Right lobe of liver (tissue), 6 donors: ENCODE measurements at regions not wholly inside any gene's neighbourhood (a gene's known extent, or its start where the extent isn't known, plus 50 kb on each side); places are given as distances from the start of the nearest gene placed in this dataset.
A peak's percentile ranks its signal among the peaks of the same experiment; 100 is the strongest.
"Not testable (repeated sequence)": the region's sequence is repeated elsewhere in the genome, so short reads cannot be mapped to it uniquely, and the experiment has no call there.

ENCODE experiments used
- ATAC-seq, 4 donors: fragments of 200-7000 bp; cut with Tn5 transposase; one replicate each; pipeline ENCODE4 v1.9.1; 2020; ENCODE audit warnings: mild to moderate bottlenecking in 4 of 4, moderate library complexity in 4 of 4
- DNase-seq, 3 donors: peaks; one replicate each; pipeline ENCODE4 v3.0.0-alpha.2; 2020
- H3K27ac ChIP-seq, 3 donors: fragments of 200-600 bp; one replicate each; pipeline ENCODE4 v1.8.0; 2022
- H3K27me3 ChIP-seq, 2 donors: fragments of 200-600 bp; one replicate each; pipeline ENCODE4 v1.8.0; 2022
- H3K36me3 ChIP-seq, 4 donors: fragments of 200-600 bp; sonication (generic) in 1 of 4; one replicate each; pipeline versions ENCODE4 v1.5.1 to v1.8.0; 2017 to 2022; ENCODE audit warnings: control low read depth in 1 of 4
- H3K4me1 ChIP-seq, 4 donors: fragments of 200-600 bp; sonication (generic) in 1 of 4; one replicate each; pipeline versions ENCODE4 v1.5.1 to v1.8.0; 2017 to 2022; ENCODE audit warnings: control low read depth in 1 of 4
- H3K4me3 ChIP-seq, 3 donors: fragments of 200-600 bp; one replicate each; pipeline ENCODE4 v1.8.0; 2022
- H3K9me3 ChIP-seq, 4 donors: fragments of 200-600 bp; sonication (generic) in 1 of 4; one replicate each; pipeline versions ENCODE4 v1.5.1 to v1.8.0; 2017 to 2022; ENCODE audit warnings: control low read depth in 1 of 4
- POLR2A ChIP-seq: fragments of 450-650 bp; IDR thresholded peaks from one replicate; pipeline ENCODE4 v1.6.1; 2017; ENCODE audit warnings: antibody characterized with exemption, mild to moderate bottlenecking
- WGBS: methylation state at CpG from one replicate; pipeline ENCODE4 v1.1.6; 2018; ENCODE audit warnings: low coverage, low lambda C conversion rate; ENCODE audit not compliant: insufficient coverage; ENCODE audit errors: missing lambda C conversion rate; 5-methylcytosine and 5-hydroxymethylcytosine counted together
- intact Hi-C, 2 donors: fragments of 100-400 bp; cut with DNase I; formaldehyde crosslinking; loops; one replicate each; pipeline versions ENCODE4 v1.11.2 to v1.14.1; 2022
- TF ChIP-seq, protein P1 (sequence below), 4 donors: fragments of 200-600 bp in 3 of 4; fragments of 450-650 bp in 1 of 4; IDR thresholded peaks; one replicate each; pipeline versions ENCODE4 v1.5.1 to v1.8.0; 2016 to 2022; ENCODE audit warnings: antibody characterized with exemption in 4 of 4, mild to moderate bottlenecking in 2 of 4
- donor health status: DM: no; HTN: yes; CAD: no.
- donor health status: DM: no; HTN: no; CAD: no.
- donor health status: DM: no; HTN: no; CAD: no.
- donor health status: DM: no; HTN: yes; CAD: no.
- donor health status: DM: no; HTN: yes; CAD: no.

- no peaks in the 10 kb centered on the region for H3K4me1 ChIP-seq
- no peaks in the 10 kb centered on the region for H3K27me3 ChIP-seq
- H3K27ac ChIP-seq, result no peak overlapping the region
- 45% methylated on average over 1 of the region's 1 CpG for WGBS
- no peak overlapping the region for H3K4me3 ChIP-seq
- TF ChIP-seq, protein P1, sequence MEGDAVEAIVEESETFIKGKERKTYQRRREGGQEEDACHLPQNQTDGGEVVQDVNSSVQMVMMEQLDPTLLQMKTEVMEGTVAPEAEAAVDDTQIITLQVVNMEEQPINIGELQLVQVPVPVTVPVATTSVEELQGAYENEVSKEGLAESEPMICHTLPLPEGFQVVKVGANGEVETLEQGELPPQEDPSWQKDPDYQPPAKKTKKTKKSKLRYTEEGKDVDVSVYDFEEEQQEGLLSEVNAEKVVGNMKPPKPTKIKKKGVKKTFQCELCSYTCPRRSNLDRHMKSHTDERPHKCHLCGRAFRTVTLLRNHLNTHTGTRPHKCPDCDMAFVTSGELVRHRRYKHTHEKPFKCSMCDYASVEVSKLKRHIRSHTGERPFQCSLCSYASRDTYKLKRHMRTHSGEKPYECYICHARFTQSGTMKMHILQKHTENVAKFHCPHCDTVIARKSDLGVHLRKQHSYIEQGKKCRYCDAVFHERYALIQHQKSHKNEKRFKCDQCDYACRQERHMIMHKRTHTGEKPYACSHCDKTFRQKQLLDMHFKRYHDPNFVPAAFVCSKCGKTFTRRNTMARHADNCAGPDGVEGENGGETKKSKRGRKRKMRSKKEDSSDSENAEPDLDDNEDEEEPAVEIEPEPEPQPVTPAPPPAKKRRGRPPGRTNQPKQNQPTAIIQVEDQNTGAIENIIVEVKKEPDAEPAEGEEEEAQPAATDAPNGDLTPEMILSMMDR (IDR thresholded peaks at IDR 0.05), result no peak
- no peak for TF ChIP-seq POLR2A
- ATAC-seq (no peak), DNase-seq (no peak)
- H3K36me3 ChIP-seq, result no peaks in the 10 kb centered on the region
- intact Hi-C loops, result no loop called here
- H3K9me3 ChIP-seq, result no peaks in the 10 kb centered on the region
These were observed 227.3 kb upstream of the RSPO3 start for GRCh38 chr6:126891158-126891557.

DNA sequence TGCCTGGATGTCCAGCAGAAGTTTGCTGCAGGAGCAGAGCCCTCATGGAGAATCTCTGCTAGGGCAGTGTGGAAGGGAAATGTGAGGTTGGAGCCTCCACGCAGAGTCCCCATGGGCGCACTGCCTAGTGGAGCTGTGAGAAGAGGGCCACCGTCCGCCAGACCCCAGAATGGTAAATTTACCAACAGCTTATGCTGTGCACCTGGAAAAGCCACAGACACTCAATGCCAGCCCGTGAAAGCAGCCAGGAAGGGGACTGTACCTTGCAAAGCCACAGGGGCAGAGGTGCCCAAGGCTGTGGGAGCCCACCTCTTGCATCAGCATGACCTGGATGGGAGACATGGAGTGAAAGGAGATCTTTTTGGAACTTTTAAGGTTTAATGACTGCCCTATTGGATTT lies 225.6 kb upstream of the RSPO3 start:
- H3K4me1 ChIP-seq, H3K36me3 ChIP-seq, H3K9me3 ChIP-seq, H3K27ac ChIP-seq, H3K27me3 ChIP-seq, H3K4me3 ChIP-seq, ATAC-seq, DNase-seq, intact Hi-C loops: not testable (repeated sequence)
- WGBS, result 70% methylated on average over 2 of the region's 5 CpGs

- intact Hi-C loops, result no loop called here
- no peak for TF ChIP-seq POLR2A
- TF ChIP-seq, protein P1 (IDR thresholded peaks at IDR 0.05), result no peak
- no peak for DNase-seq
- H3K4me1 ChIP-seq, result no peaks in the 10 kb centered on the region
- H3K9me3 ChIP-seq, result no peaks in the 10 kb centered on the region
- H3K36me3 ChIP-seq, result no peaks in the 10 kb centered on the region
- H3K27ac ChIP-seq, result no peak overlapping the region
- H3K4me3 ChIP-seq, result no peak overlapping the region
- 52% methylated on average over 3 of the region's 4 CpGs for WGBS
- H3K27me3 ChIP-seq, result no peaks in the 10 kb centered on the region
- no peak for ATAC-seq
These were observed 220.7 kb upstream of the RSPO3 start for GRCh38 chr6:126897758-126898157.

- no peak for TF ChIP-seq POLR2A
- TF ChIP-seq, protein P1 (IDR thresholded peaks at IDR 0.05), result no peak
- WGBS, result 50% methylated on average over 1 of the region's 1 CpG
- ATAC-seq (no peak), DNase-seq (no peak)
- no peaks in the 10 kb centered on the region for H3K36me3 ChIP-seq
- intact Hi-C loops, result no loop called here
- no peak overlapping the region for H3K4me3 ChIP-seq
- H3K27ac ChIP-seq, result no peak overlapping the region
- H3K27me3 ChIP-seq, result no peaks in the 10 kb centered on the region
- no peaks in the 10 kb centered on the region for H3K9me3 ChIP-seq
- no peaks in the 10 kb centered on the region for H3K4me1 ChIP-seq
These were observed 214.3 kb upstream of the RSPO3 start for GRCh38 chr6:126904176-126904575.

DNA sequence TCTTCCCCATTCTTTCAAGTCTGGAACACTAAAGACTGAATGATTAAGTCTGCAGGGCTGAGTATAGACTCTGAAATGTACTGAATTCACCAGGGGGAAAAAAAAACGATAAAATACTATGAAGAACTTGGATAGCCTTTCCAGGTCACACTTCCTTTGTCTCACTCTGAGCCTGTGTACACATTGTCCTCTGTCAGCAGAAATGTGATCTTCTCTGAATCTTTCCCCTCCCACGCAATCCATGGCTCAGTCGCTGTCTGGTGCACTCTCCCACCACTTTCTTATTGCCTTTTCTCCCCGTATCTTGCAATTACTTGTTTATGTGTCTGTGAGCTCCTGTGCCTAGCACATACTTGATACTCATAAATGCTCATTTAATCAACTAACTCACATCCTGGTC lies 212.6 kb upstream of the RSPO3 start:
- no peaks in the 10 kb centered on the region for H3K36me3 ChIP-seq
- peak in 2 of 4 donors; percentile 23 to 53 for ATAC-seq
- 40% methylated on average over 4 of the region's 4 CpGs for WGBS

More for the DNA sequence above, 212.6 kb upstream of the RSPO3 start:
- intact Hi-C loops, result no loop called here
- no peak for DNase-seq
- no peaks in the 10 kb centered on the region for H3K27me3 ChIP-seq
- no peaks in the 10 kb centered on the region for H3K9me3 ChIP-seq
- no peak overlapping the region for H3K4me3 ChIP-seq
- H3K4me1 ChIP-seq, result no peaks in the 10 kb centered on the region
- TF ChIP-seq POLR2A, result no peak
- TF ChIP-seq, protein P1 (IDR thresholded peaks at IDR 0.05), result no peak
- no peak overlapping the region for H3K27ac ChIP-seq
